ENCODE measurements at regions not wholly inside any gene's neighbourhood (a gene's known extent, or its start where the extent isn't known, plus 50 kb on each side); places are given as distances from the start of the nearest gene placed in this dataset.

GRCh38 chr20:58048096-58048702 is 180.3 kb downstream of the ANKRD60 start:
- H3K36me3 ChIP-seq: no peaks in the 10 kb centered on the region
- in situ Hi-C loops (cut with MboI; ENCODE audit: low sequenced_read_pairs in 4 of 4): no loop called here

GRCh38 chr20:58046311-58046710 is 182.1 kb downstream of the ANKRD60 start:
- intact Hi-C loops (cut with DNase I; ENCODE audit: low total_unique reads) (no loop called here), in situ Hi-C loops (cut with MboI; ENCODE audit: low sequenced_read_pairs in 4 of 4) (no loop called here)
- no peak for TF ChIP-seq CTCF (IDR thresholded peaks at IDR 0.05 in 4 of 5, conservative IDR thresholded peaks at IDR 0.05 in 1 of 5)
- Histone ChIP-seq H3K9me3 (no peaks in the 10 kb centered on the region), H3K4me1 (no peaks in the 10 kb centered on the region), H3K27me3 (no peaks in the 10 kb centered on the region), H3K36me3 (no peaks in the 10 kb centered on the region), H3K4me3 (no peak overlapping the region), H3K27ac (no peak overlapping the region)
- no peak for ATAC-seq
- no peak for DNase-seq

More at GRCh38 chr20:58048096-58048702, 180.3 kb downstream of the ANKRD60 start:
- TF ChIP-seq CTCF (IDR thresholded peaks at IDR 0.05 in 4 of 5, conservative IDR thresholded peaks at IDR 0.05 in 1 of 5): no peak
- no peak for TF ChIP-seq POLR2A (IDR thresholded peaks at IDR 0.05)
- H3K27ac ChIP-seq: no peak overlapping the region
- H3K9me3 ChIP-seq: no peaks in the 10 kb centered on the region
- no peaks in the 10 kb centered on the region for H3K4me1 ChIP-seq
- no peak for DNase-seq
- ATAC-seq: no peak
- no peaks in the 10 kb centered on the region for H3K27me3 ChIP-seq
- H3K4me3 ChIP-seq: no peak overlapping the region
- intact Hi-C loops (cut with DNase I; ENCODE audit: low total_unique reads): no loop called here

GRCh38 chr20:58045579-58045978 is 182.9 kb downstream of the ANKRD60 start:
- H3K9me3 ChIP-seq: no peaks in the 10 kb centered on the region
- intact Hi-C loops (cut with DNase I; ENCODE audit: low total_unique reads): no loop called here
- ATAC-seq: no peak
- H3K27me3 ChIP-seq: no peaks in the 10 kb centered on the region
- DNase-seq: no peak
- no peaks in the 10 kb centered on the region for H3K36me3 ChIP-seq
- no peaks in the 10 kb centered on the region for H3K4me1 ChIP-seq
- H3K27ac ChIP-seq: no peak overlapping the region
- in situ Hi-C loops (cut with MboI; ENCODE audit: low sequenced_read_pairs in 4 of 4): no loop called here
- no peak overlapping the region for H3K4me3 ChIP-seq
- TF ChIP-seq POLR2A (IDR thresholded peaks at IDR 0.05): no peak
- no peak for TF ChIP-seq CTCF (IDR thresholded peaks at IDR 0.05 in 4 of 5, conservative IDR thresholded peaks at IDR 0.05 in 1 of 5)

GRCh38 chr20:58044931-58045555 is 183.4 kb downstream of the ANKRD60 start:
- in situ Hi-C loops (cut with MboI; ENCODE audit: low sequenced_read_pairs in 4 of 4) (no loop called here), intact Hi-C loops (cut with DNase I; ENCODE audit: low total_unique reads) (no loop called here)
- Histone ChIP-seq H3K27ac (no peak overlapping the region), H3K4me3 (no peak overlapping the region), H3K27me3 (no peaks in the 10 kb centered on the region), H3K9me3 (no peaks in the 10 kb centered on the region), H3K36me3 (no peaks in the 10 kb centered on the region), H3K4me1 (no peaks in the 10 kb centered on the region)
- ATAC-seq: no peak
- no peak for DNase-seq
- TF ChIP-seq CTCF (IDR thresholded peaks at IDR 0.05 in 4 of 5, conservative IDR thresholded peaks at IDR 0.05 in 1 of 5) (no peak), POLR2A (IDR thresholded peaks at IDR 0.05) (no peak)

- DNase-seq: no peak
- H3K36me3 ChIP-seq: no peaks in the 10 kb centered on the region
- in situ Hi-C loops (cut with MboI; ENCODE audit: low sequenced_read_pairs in 4 of 4): no loop called here
Observed at GRCh38 chr20:58044286-58044685, 184.2 kb downstream of the ANKRD60 start.

More at GRCh38 chr20:58044286-58044685, 184.2 kb downstream of the ANKRD60 start:
- no peak for TF ChIP-seq POLR2A (IDR thresholded peaks at IDR 0.05)
- no peak for TF ChIP-seq CTCF (IDR thresholded peaks at IDR 0.05 in 4 of 5, conservative IDR thresholded peaks at IDR 0.05 in 1 of 5)
- H3K9me3 ChIP-seq: no peaks in the 10 kb centered on the region
- ATAC-seq: no peak
- H3K27ac ChIP-seq: no peak overlapping the region
- no peak overlapping the region for H3K4me3 ChIP-seq
- H3K27me3 ChIP-seq: no peaks in the 10 kb centered on the region
- no peaks in the 10 kb centered on the region for H3K4me1 ChIP-seq
- intact Hi-C loops (cut with DNase I; ENCODE audit: low total_unique reads): no loop called here
